H1 (cell line): ENCODE measurements at regions not wholly inside any gene's neighbourhood (a gene's known extent, or its start where the extent isn't known, plus 50 kb on each side); places are given as distances from the start of the nearest gene placed in this dataset.

Experiments
- CTCF ChIA-PET: fragments of 300-600 bp; sonication (Branson Sonifier 250); formaldehyde crosslinking; loops from one replicate; lab custom pipeline; 2021; ENCODE audit not compliant: partially characterized antibody; lab: Charles Lee
- POLR2A ChIA-PET: fragments of 300-600 bp; sonication (Branson Sonifier 250); formaldehyde crosslinking; loops from one replicate; lab custom pipeline; 2021; ENCODE audit warnings: inconsistent platforms; ENCODE audit not compliant: partially characterized antibody; lab: Charles Lee
- DNase-seq, 2 experiments: peaks; one replicate each; pipeline versions ENCODE4 v3.0.0 to v3.0.0-alpha.2; 2010 to 2022; ENCODE audit warnings: low spot score in 2 of 2, low read depth in 1 of 2, mixed read lengths in 1 of 2
- FAIRE-seq: peaks from 2 replicates; lab custom pipeline; 2011; peaks lifted over from hg19 to GRCh38; lab: Jason Lieb, UNC
- H2AFZ ChIP-seq: 2 replicates; pipeline ENCODE4 v1.8.1; 2012; ENCODE audit warnings: low read length, inconsistent platforms
- H2AK5ac ChIP-seq: 2 replicates; pipeline ENCODE4 v1.6.1; 2013; ENCODE audit warnings: low read depth, low read length
- H2BK120ac ChIP-seq: replicated peaks from 2 replicates; pipeline ENCODE3; 2013; ENCODE audit warnings: low read depth, low read length, inconsistent platforms
- H2BK12ac ChIP-seq: 2 replicates; pipeline ENCODE4 v1.6.1; 2013; ENCODE audit warnings: low read depth, low read length
- H2BK15ac ChIP-seq: 2 replicates; pipeline ENCODE4 v1.6.1; 2013; ENCODE audit warnings: low read length
- H2BK20ac ChIP-seq: 2 replicates; pipeline ENCODE4 v1.6.1; 2013; ENCODE audit warnings: low read length
- H2BK5ac ChIP-seq: 2 replicates; pipeline ENCODE4 v1.6.1; 2013; ENCODE audit warnings: low read depth, low read length
- H3K14ac ChIP-seq: 2 replicates; pipeline ENCODE4 v1.6.1; 2013; ENCODE audit warnings: inconsistent platforms; ENCODE audit not compliant: insufficient read length
- H3K18ac ChIP-seq: 2 replicates; pipeline ENCODE4 v1.6.1; 2013; ENCODE audit warnings: low read length; ENCODE audit errors: extremely low read depth
- H3K23ac ChIP-seq: 2 replicates; pipeline ENCODE4 v1.6.1; 2013; ENCODE audit warnings: inconsistent platforms; ENCODE audit not compliant: insufficient read length
- H3K23me2 ChIP-seq: 2 replicates; pipeline ENCODE4 v1.6.1; 2013; ENCODE audit warnings: low read depth, low read length
- H3K27ac ChIP-seq: 2 replicates; pipeline ENCODE4 v1.6.1; 2011; ENCODE audit warnings: low read depth, low read length, inconsistent platforms
- H3K27me3 ChIP-seq, 4 experiments: replicated peaks in 1 of 4; 1 replicate in 1 of 4; 2 replicates in 3 of 4; pipeline versions ENCODE4 v1.6.1 to v1.8.1; 2011 to 2013; ENCODE audit warnings: low read length in 3 of 4, mild to moderate bottlenecking in 3 of 4, inconsistent platforms in 2 of 4, mixed read lengths in 2 of 4, moderate library complexity in 1 of 4; ENCODE audit not compliant: control insufficient read depth in 3 of 4, insufficient read depth in 3 of 4; ENCODE audit errors: extremely low read depth in 1 of 4
- H3K36me3 ChIP-seq, 4 experiments: 2 replicates each; pipeline versions ENCODE4 v1.6.1 to v1.8.1; 2011 to 2013; ENCODE audit warnings: mild to moderate bottlenecking in 4 of 4, low read length in 3 of 4, moderate library complexity in 2 of 4, control low read depth in 1 of 4, inconsistent platforms in 1 of 4; ENCODE audit not compliant: insufficient read depth in 4 of 4, control insufficient read depth in 2 of 4
- H3K4ac ChIP-seq: replicated peaks from 2 replicates; pipeline ENCODE3; 2013; ENCODE audit warnings: low read length, low read depth, mixed read lengths, inconsistent platforms; ENCODE audit not compliant: insufficient read length
- H3K4me1 ChIP-seq, 4 experiments: replicated peaks in 1 of 4; 1 replicate in 1 of 4; 2 replicates in 3 of 4; pipeline versions ENCODE4 v1.6.1 to v1.8.1; 2011 to 2013; ENCODE audit warnings: low read length in 3 of 4, inconsistent platforms in 2 of 4, mixed read lengths in 1 of 4; ENCODE audit not compliant: insufficient read depth in 4 of 4, control insufficient read depth in 3 of 4
- H3K4me2 ChIP-seq, 2 experiments: 2 replicates each; pipeline versions ENCODE4 v1.6.1 to v1.8.1; 2011 to 2013; ENCODE audit warnings: low read depth in 2 of 2, low read length in 2 of 2, control low read depth in 1 of 2, inconsistent platforms in 1 of 2, mild to moderate bottlenecking in 1 of 2; ENCODE audit not compliant: insufficient read depth in 1 of 2
- H3K4me3 ChIP-seq, 4 experiments: fragments of 200-600, 300-600 bp in 1 of 4; sonication (generic), shearing (Covaris generic), sonication (Bioruptor Twin) in 1 of 4; 2 replicates each; pipeline versions ENCODE4 v1.5.1 to v1.8.1; 2011 to 2016; ENCODE audit warnings: low read length in 4 of 4, low read depth in 3 of 4, control low read depth in 2 of 4, inconsistent platforms in 2 of 4, mild to moderate bottlenecking in 2 of 4, mixed read lengths in 1 of 4, moderate library complexity in 1 of 4; ENCODE audit not compliant: insufficient read depth in 2 of 4; ENCODE audit errors: extremely low read depth in 1 of 4
- H3K56ac ChIP-seq: replicated peaks from 2 replicates; pipeline ENCODE3; 2013; ENCODE audit warnings: low read depth, mild to moderate bottlenecking, mixed read lengths, low read length, inconsistent platforms; ENCODE audit not compliant: insufficient read length
- H3K79me1 ChIP-seq: 2 replicates; pipeline ENCODE4 v1.6.1; 2013; ENCODE audit warnings: low read depth, low read length, control low read depth
- H3K79me2 ChIP-seq, 2 experiments: 2 replicates each; pipeline versions ENCODE4 v1.6.1 to v1.8.1; 2012 to 2013; ENCODE audit warnings: low read length in 2 of 2, mild to moderate bottlenecking in 2 of 2, inconsistent platforms in 1 of 2; ENCODE audit not compliant: insufficient read depth in 2 of 2, control insufficient read depth in 1 of 2
- H3K9ac ChIP-seq, 4 experiments: replicated peaks in 1 of 4; 1 replicate in 1 of 4; 2 replicates in 3 of 4; pipeline versions ENCODE4 v1.6.1 to v1.8.1; 2011 to 2013; ENCODE audit warnings: low read depth in 3 of 4, low read length in 3 of 4, control low read depth in 2 of 4, mild to moderate bottlenecking in 2 of 4, moderate library complexity in 2 of 4, inconsistent platforms in 1 of 4; ENCODE audit errors: extremely low read depth in 1 of 4
- H3K9me3 ChIP-seq, 2 experiments: 2 replicates each; pipeline versions ENCODE4 v1.6.1 to v1.8.1; 2012 to 2013; ENCODE audit warnings: mild to moderate bottlenecking in 2 of 2, moderate library complexity in 2 of 2, control low read depth in 1 of 2, inconsistent platforms in 1 of 2, low read depth in 1 of 2, low read length in 1 of 2, mixed read lengths in 1 of 2; ENCODE audit not compliant: insufficient read depth in 2 of 2
- H4K20me1 ChIP-seq, 2 experiments: replicated peaks in 1 of 2; 2 replicates each; pipeline versions ENCODE3 to v1.8.1; 2011 to 2013; ENCODE audit warnings: inconsistent platforms in 2 of 2, low read length in 2 of 2, mild to moderate bottlenecking in 1 of 2; ENCODE audit not compliant: insufficient read depth in 2 of 2, control insufficient read depth in 1 of 2
- H4K5ac ChIP-seq: 2 replicates; pipeline ENCODE4 v1.6.1; 2013; ENCODE audit warnings: low read length, low read depth, mixed read lengths, inconsistent platforms; ENCODE audit not compliant: insufficient read length
- H4K8ac ChIP-seq: 2 replicates; pipeline ENCODE4 v1.8.0; 2013; ENCODE audit warnings: mild to moderate bottlenecking, moderate library complexity, low read length, inconsistent platforms; ENCODE audit not compliant: insufficient read depth; ENCODE audit errors: extremely low read depth
- H4K91ac ChIP-seq: replicated peaks from 2 replicates; pipeline ENCODE3; 2013; ENCODE audit warnings: low read length, mixed read lengths, inconsistent platforms; ENCODE audit not compliant: insufficient read length
- BRCA1 ChIP-seq: IDR thresholded peaks from 2 replicates; pipeline ENCODE4 v1.6.1; 2012; ENCODE audit warnings: low read depth, low read length, improper control_type of control experiment
- GABPA ChIP-seq: IDR thresholded peaks from 2 replicates; pipeline ENCODE4 v1.6.1; 2011; ENCODE audit warnings: mild to moderate bottlenecking, low read length, moderate library complexity, borderline replicate concordance; ENCODE audit not compliant: insufficient read depth
- GTF2F1 ChIP-seq: IDR thresholded peaks from 2 replicates; pipeline ENCODE4 v1.6.1; 2012; ENCODE audit warnings: low read depth, low read length, improper control_type of control experiment, borderline replicate concordance
- NANOG ChIP-seq: IDR thresholded peaks from 2 replicates; pipeline ENCODE4 v1.6.1; 2011; ENCODE audit warnings: low read length, low read depth, mild to moderate bottlenecking, inconsistent platforms; ENCODE audit not compliant: insufficient read depth, poor library complexity, severe bottlenecking
- NRF1 ChIP-seq: IDR thresholded peaks from 2 replicates; pipeline ENCODE4 v1.6.1; 2011; ENCODE audit warnings: mild to moderate bottlenecking, low read depth, low read length, improper control_type of control experiment
- POLR2AphosphoS5 ChIP-seq: IDR thresholded peaks from 2 replicates; pipeline ENCODE4 v1.6.1; 2011; ENCODE audit warnings: low read depth, low read length
- RXRA ChIP-seq: IDR thresholded peaks from 2 replicates; pipeline ENCODE4 v1.6.1; 2011; ENCODE audit warnings: low read depth, mild to moderate bottlenecking, low read length, moderate library complexity; ENCODE audit not compliant: insufficient read depth
- SIN3A ChIP-seq, 2 experiments: IDR thresholded peaks in 1 of 2; conservative IDR thresholded peaks in 1 of 2; 2 replicates each; pipeline ENCODE4 v1.6.1; 2011 to 2012; ENCODE audit warnings: low read length in 2 of 2, improper control_type of control experiment in 1 of 2, low read depth in 1 of 2, mild to moderate bottlenecking in 1 of 2
- WGBS, 2 experiments: shearing (Covaris generic) in 1 of 2; methylation state at CpG; one replicate each; pipeline versions ENCODE4 v1.1.6 to v1.1.7; 2013 to 2015; ENCODE audit warnings: low lambda C conversion rate in 2 of 2, mixed read lengths in 2 of 2, inconsistent platforms in 1 of 2, low coverage in 1 of 2, missing lambda C conversion rate in 1 of 2; ENCODE audit not compliant: insufficient replicate concordance in 2 of 2, insufficient coverage in 1 of 2, insufficient read length in 1 of 2; ENCODE audit errors: extremely low coverage in 1 of 2, missing lambda C conversion rate in 1 of 2; 5-methylcytosine and 5-hydroxymethylcytosine counted together
- TF ChIP-seq, protein P1 (sequence below): IDR thresholded peaks from 2 replicates; pipeline ENCODE4 v1.6.1; 2012; ENCODE audit warnings: inconsistent platforms
- TF ChIP-seq, protein P2 (sequence below): IDR thresholded peaks from 2 replicates; pipeline ENCODE4 v1.6.1; 2011; ENCODE audit warnings: low read depth, mild to moderate bottlenecking, low read length; ENCODE audit not compliant: insufficient read depth

DNA sequence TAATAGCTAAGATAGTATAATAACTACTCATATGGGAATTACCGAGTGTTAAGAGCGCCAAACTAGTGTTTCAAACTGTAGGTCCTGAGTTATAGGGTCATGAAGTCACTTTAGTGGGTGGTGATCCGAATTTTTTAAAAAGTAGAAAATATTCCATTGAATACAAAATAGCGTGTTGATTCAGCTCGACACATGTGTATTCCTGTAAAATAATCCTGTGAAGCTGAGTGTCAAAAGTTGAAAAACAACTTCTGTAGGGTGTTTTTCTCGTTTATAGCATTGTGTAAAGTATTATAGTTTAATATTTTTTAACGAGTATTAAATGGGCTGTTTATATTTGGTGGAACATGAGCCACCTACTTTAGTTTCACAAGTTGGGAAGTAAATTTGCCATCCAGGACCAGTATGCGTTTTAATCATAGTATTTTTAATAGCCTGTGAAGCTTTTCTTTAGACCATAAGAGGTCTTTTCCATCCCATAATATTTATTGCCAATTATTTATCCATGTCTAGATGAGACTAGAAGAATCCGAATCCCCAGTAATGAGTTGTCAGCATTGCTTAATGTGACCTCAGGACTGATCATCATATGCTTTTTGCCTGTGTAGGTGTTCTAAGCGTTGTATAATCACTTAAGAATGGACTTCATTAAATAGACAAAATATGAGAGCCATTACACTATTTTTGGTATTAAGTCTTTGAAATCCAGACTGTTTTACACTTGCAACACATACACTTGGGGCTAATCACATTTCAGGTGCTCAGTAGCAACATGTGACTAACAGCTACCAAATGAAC, 84.1 kb downstream of the PTPDC1 start:
- H4K20me1 ChIP-seq: peaks cover 17 to 34% of the 10 kb centered on the region in 2 experiments
- H2BK120ac ChIP-seq: no peak overlapping the region
- H3K18ac ChIP-seq: no peak overlapping the region
- peak overlapping the region; percentile 64 to 89 (median 84) for H3K4me3 ChIP-seq
- no peak overlapping the region for H2BK20ac ChIP-seq
- no peak overlapping the region for H2BK12ac ChIP-seq
- no peak for FAIRE-seq
- no peak overlapping the region for H2AK5ac ChIP-seq
- H3K14ac ChIP-seq: no peak overlapping the region
- no peak overlapping the region for H2BK5ac ChIP-seq
- TF ChIP-seq RXRA: no peak
- TF ChIP-seq GTF2F1: no peak
- TF ChIP-seq SIN3A (conservative IDR thresholded peaks at IDR 0.05 in 1 of 2, IDR thresholded peaks at IDR 0.05 in 1 of 2; ENCODE audit: low read depth in 1 of 2, low read length in 2 of 2): no peak
- TF ChIP-seq, protein P1, sequence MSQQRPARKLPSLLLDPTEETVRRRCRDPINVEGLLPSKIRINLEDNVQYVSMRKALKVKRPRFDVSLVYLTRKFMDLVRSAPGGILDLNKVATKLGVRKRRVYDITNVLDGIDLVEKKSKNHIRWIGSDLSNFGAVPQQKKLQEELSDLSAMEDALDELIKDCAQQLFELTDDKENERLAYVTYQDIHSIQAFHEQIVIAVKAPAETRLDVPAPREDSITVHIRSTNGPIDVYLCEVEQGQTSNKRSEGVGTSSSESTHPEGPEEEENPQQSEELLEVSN: no peak
- no peak for TF ChIP-seq BRCA1
- no peak for TF ChIP-seq NANOG
- TF ChIP-seq, protein P2, sequence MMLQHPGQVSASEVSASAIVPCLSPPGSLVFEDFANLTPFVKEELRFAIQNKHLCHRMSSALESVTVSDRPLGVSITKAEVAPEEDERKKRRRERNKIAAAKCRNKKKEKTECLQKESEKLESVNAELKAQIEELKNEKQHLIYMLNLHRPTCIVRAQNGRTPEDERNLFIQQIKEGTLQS: no peak
- TF ChIP-seq NRF1: no peak
- TF ChIP-seq POLR2AphosphoS5: no peak
- TF ChIP-seq GABPA: no peak
- H3K9ac ChIP-seq: peak overlapping the region in 3 of 4 experiments; percentile 51 to 59 (median 52); a peak in 4 of 7 replicates
- no peaks in the 10 kb centered on the region for H3K9me3 ChIP-seq
- H4K5ac ChIP-seq: no peak overlapping the region
- ChIA-PET POLR2A (interaction anchor here (0.6 to 4.4 kb wide), 24 partner anchors 10 to 152 kb away, joined by 3 to 34 read pairs (median 3); no protein-coding TSS in a partner anchor), CTCF (interaction anchor here (1.0 to 1.9 kb wide), 4 partner anchors 13 to 154 kb away, joined by 3 to 9 read pairs (median 4); no protein-coding TSS in a partner anchor)
- H3K36me3 ChIP-seq: peaks cover 0 to 4% (median under 1%) of the 10 kb centered on the region in 4 experiments; a peak in 2 of 8 replicates
- H4K91ac ChIP-seq: no peak overlapping the region
- no peaks in the 10 kb centered on the region for H3K23me2 ChIP-seq
- H2AFZ ChIP-seq: no peak overlapping the region
- H3K23ac ChIP-seq: no peak overlapping the region
- H3K27ac ChIP-seq: no peak overlapping the region
- no peak overlapping the region for H4K8ac ChIP-seq
- DNase-seq: no peak
- H3K4me2 ChIP-seq: peak overlapping the region; percentile 63 to 76
- peaks cover 47 to 66% of the 10 kb centered on the region in 2 experiments for H3K79me2 ChIP-seq
- H3K4me1 ChIP-seq: peaks cover 0 to 2% (median under 1%) of the 10 kb centered on the region in 4 experiments; a peak in 1 of 7 replicates
- no peaks in the 10 kb centered on the region for H3K79me1 ChIP-seq
- 61 to 100% methylated on average over 1 to 10 of the region's 10 CpGs for WGBS, 2 experiments
- H2BK15ac ChIP-seq: no peak overlapping the region
- no peaks in the 10 kb centered on the region for H3K27me3 ChIP-seq
- H3K4ac ChIP-seq: no peak overlapping the region
- no peak overlapping the region for H3K56ac ChIP-seq
